SKM-1 treated with dmso at 0.1 percent for 144 hours (cell line): ENCODE measurements at regions not wholly inside any gene's neighbourhood (a gene's known extent, or its start where the extent isn't known, plus 50 kb on each side); places are given as distances from the start of the nearest gene placed in this dataset.

ENCODE experiments used
- DNase-seq: peaks from one replicate; lab custom pipeline; 2025; ENCODE audit not compliant: unreplicated experiment; lab: John Stamatoyannopoulos, UW

- DNase-seq, result no peak
These were observed 81.0 kb downstream of the QPCT start for GRCh38 chr2:37425408-37425807.

GRCh38 chr2:37427241-37427640 is 82.8 kb downstream of the QPCT start:
- DNase-seq, result no peak

DNA sequence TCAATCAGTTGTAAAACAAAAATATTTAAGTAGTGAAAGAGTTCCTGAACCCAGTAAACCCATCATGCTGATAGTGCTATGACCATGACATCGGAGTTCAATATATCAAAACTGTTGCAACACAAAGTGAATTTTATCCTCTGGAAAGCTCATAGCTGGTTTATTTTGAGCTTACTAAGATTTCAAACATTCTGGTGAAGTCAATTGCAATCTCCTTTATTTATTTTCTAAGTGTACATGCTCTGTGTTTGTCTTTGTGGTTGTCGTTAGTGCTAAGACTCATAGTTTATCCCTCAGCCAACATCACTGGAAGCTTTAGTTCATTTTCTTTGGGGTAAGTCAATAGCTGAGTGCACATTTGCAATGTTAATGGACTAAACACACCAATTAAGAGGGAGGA is 91.9 kb downstream of the QPCT start:
- DNase-seq, result no peak

GRCh38 chr2:37439131-37439642 is 94.8 kb downstream of the QPCT start:
- no peak for DNase-seq

DNA sequence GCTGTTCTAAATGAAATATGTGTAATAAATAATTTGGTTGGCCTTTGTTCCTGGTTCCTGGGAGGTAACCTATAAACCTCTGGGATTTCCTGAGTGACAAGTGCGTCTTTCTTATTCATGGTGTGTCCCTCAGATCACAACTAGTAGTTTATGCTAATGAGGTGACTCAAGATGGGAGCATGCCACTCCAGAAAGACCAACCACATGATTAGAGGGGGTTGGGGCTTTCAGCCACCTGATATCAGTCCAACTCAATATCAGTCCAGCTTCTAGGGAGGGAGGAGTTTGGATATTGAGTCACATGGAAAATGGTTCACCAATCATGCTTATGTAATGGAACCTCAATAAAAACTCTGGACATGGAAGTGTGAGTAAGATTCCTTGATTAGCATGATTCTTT is 96.6 kb downstream of the QPCT start:
- DNase-seq, result no peak

DNA sequence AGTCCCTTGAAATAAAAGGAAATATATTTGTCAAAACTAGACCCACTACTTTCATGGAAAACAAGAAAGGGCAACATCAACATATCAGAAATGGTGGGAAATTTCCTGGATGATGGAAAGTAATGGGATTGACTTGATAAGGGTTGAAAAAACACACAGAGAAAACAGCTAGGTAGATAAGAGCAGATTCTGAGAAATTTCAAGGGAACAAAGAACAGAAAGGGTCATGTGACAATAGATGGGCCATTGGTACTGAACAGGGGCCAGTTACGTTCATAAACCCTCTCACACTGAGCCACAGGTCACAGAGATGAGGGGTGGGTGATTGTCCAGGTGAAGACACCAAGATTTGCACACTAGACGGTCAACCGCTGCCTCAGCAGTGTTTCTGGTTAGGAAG is 98.7 kb downstream of the QPCT start:
- DNase-seq, result no peak

DNA sequence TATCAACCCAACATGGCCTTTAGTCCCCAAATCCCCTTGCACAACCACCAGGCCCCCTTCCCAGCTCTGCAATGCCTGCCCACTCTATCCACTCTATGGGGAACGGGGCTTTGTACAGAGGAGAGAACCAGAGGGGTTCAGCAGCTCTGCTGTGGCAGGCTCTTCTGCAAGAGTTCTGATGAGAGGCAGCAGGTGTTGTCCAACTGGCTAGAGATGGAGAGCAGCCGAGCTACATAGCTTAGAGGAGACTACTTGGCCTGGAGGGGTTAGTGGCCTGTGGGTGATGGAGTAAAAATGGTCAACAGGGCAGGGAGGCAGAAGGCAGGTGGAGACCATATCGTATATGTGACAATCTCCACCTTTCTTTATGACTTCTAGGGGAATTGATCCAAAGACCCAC is 103.0 kb downstream of the QPCT start:
- no peak for DNase-seq

DNA sequence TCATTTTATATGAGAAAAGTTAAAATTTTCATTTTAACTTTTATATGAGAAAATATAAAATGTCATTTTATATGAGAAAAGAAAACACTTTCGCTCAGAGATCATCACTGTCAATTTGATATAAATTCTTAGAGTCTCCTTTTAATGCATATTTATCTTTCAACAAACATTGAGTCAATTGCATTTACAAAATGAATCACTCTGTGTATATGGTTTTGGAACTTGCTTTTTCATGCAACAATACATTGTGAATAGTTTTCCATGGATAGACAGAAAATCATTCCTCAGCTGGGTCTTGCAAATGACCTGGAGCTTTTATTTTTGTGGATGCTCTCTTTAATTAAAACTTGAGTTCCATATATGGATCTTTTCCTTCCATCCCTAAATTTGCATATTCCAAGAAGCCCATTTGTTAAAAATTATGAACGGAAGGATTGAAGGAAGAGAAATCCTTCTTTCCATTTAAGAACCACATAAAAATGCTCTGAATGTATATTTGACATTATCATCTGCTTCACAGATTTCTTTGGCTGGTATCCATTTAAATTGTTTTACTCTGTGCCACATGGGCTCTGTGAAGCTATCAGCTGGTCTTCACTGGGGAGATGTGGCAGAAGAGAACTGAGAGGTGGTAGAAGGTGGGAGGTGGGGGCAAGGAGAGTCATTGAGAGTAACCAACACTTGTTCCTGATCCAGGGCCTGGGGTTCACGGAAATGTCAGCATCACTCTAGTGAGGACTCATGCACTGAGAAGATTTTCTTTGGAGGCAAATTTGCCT is 104.1 kb downstream of the QPCT start:
- DNase-seq, result no peak

GRCh38 chr2:37449761-37450296 is 105.4 kb downstream of the QPCT start:
- no peak for DNase-seq

DNA sequence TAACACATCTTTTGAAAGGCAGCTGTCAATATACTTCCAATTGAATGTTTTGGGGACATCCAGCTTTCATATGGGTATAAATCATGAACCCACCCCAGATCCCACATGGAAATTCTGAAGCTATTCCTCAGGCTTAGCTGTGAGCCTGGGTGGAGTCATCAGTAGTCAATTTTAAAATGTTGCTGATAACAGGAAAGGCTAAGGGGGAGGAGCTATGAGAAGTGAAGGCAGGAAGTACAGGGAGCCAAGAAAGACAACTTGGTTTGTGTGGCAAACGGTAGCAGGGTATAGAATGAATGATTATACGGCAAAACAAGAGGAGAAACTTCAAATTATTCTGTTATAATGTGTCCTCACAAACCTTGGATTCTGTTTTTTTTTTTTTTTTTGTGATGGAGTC is 108.6 kb downstream of the QPCT start:
- DNase-seq, result no peak

- no peak for DNase-seq
These were observed 110.7 kb downstream of the QPCT start for GRCh38 chr2:37454851-37455762.

DNA sequence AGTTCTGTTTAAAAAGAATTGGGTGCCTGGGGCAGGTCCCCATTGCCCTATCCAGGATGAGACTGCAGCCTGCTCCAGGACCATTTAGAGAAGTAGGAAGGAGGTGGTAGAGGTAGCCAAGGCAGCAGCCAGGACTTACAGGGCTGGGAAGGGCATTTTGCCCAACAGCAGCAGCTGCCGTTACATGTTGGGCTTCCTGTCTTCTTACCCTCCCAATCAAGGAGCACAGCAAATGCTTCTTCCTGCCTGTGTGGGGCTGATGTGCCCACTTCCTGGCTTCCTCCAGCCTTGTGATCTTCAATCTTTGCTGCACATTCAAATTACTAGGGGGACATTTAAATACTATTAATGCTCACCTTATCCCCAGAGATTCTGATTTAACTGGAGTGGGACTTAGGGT is 112.0 kb downstream of the QPCT start:
- DNase-seq, result no peak

DNA sequence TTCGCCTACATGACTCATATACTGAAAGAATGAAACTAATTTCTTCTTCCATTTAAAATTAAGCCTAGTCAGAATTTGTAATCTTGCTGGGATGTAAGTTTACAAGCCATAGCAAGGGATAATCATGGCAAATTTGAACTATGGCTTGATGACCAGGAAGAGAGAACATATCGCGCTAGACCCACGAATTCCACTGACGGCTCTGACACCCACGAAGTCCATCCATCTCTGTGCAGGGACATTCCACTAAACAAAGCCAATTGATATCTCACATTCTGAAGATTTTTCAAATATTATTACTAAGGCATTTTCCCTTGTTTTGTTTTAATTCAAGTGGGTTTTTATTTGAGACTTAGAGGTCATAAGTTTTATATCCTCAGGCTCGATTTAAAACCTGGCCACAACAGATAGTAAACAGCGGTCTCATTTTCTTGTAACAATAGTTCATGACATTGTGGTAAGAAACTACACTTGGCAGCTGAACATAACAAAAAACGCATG is 113.0 kb downstream of the QPCT start:
- no peak for DNase-seq

DNA sequence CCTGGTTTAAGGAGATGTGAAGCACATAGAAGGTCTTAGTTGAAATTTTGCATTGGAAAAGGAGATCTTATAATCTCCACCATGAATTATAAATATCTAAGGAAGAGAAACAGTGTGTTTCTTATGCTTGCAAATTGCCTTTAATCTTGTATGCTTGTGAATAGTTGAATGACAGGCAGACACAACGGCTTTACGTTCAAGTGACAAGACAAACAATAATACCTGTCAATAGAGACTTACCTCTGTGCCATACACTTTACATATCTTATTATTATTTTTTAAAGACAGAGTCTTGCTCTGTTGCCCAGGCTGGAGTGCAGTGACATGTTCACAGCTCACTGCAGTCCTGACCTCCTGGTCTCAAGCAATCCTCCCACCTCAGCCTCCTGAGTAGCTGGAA is 113.7 kb downstream of the QPCT start:
- no peak for DNase-seq

DNA sequence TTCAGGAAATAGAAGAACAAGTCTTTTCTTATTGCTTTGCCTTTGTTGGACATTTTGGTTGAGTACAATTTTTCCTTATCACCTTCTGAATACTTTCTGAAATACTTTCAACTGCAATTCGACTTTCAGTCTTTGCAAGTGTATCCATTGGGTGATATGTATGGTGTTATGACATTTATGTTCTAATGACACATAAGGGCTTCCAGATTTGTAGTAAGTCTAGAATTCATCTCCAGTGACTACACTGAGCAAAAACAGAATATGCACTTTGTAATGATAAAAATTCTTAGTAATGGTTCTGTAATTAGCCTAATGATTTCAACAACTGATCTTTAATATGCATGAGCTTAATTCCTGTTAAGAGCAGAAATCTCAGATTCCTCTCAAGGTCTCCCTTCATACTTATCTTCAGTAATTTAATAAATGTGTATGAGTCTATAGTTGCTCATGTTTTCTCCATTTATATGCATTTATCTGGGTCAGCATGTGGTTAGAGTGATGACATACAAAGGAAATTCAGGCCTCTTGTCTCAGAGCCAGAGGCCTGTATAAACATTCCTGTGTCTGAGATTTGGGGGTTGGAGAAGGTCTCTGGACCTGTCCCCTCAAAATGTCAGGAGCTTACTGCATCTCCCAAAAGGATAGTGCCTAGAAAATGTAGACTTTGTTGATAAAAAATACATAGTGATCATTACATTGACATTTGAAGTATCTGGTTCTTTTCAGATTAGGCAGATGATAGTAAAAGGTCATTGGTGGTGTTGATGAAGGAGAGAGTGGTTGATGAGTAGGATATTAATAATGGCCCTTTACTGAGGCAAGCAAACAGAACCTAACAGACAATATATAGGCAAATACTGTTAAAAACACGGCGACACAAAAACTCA is 114.9 kb downstream of the QPCT start:
- no peak for DNase-seq

DNA sequence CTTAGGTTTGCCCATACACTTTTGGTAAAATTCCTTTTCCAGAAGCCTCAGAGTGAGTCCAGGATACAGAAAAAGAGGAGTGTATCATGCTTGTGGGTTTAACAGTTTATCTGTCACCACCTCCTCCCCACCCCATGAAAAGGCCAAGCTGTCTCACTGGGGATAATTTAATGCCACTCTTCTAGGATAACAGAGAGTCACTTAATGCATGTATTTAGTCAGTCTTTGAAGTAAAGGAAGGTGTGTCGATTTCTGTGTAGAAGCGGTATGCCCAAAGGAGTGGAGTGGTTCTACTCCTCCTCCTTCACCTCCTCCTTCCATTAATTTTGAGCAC is 116.4 kb downstream of the QPCT start:
- DNase-seq, result no peak

GRCh38 chr2:37464067-37464466 is 119.6 kb downstream of the QPCT start:
- no peak for DNase-seq

DNA sequence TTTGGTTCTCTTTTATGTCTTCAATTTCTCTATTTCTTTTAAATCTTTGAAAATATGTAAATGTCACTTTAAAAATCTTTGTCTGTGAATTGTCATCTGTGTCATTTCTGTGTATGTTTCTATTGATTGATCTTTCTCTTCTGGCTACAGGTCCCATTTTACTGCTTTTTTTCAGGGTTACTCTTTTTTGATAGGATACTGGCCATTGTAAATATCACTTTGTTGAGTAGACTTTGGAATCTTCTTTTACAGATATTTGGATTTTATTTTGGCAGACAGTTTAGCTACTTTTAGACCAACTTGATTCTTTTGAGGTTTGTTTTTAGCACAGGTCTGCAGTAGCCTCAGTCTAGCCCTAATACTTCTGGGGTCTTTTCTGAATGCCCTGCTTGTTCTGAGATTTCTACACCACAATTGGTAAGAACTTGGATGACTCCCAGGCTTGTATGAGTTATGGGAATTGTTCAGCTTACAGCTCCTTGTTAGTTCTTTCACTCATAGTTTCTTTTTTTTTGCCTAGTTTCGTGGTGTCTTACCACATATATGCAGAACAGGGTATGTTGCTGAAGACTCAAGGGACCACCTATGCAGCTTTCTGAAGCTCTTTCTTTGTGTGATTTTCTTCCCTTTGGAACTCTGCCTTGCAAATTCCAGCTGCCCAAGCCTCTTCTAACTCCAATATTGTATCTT is 122.2 kb downstream of the QPCT start:
- DNase-seq, result no peak

DNA sequence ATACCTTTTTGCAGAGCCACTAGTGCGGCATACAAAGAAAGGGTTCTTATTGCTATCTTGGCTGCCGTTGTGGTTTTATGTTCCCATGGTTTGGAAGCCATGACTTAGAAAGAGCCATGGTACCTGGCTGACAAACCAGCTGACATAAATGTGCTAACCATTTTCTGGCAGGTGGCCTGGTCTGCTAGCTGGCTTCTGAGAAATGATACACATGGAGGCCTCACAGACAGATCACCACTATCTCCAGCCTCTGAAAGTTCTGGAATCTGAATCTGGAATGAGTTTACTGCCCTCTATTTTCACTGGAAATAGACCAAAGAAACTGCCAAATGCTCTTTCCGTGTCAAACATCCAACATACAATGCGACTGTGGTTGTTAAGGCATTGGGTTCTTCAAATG is 123.7 kb downstream of the QPCT start:
- no peak for DNase-seq

DNA sequence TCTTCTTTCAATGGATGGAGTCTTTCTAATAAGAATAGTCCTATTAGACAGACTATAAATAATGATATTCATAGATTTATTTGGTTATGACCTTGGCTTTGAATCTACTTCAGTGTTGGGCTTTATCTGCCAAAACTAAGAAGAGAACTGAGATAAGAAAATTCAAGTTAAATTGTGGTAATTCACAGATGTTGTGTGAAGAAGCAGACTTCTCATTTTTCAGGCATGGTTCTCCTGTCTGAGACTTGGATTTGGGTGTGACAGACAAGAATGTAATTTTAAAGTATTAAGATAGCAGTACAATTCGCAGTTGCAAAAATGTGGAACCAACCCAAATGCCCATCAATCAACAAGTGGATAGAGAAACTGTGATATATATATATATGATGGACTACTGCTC is 124.7 kb downstream of the QPCT start:
- DNase-seq, result no peak
